ENCODE measurements at regions not wholly inside any gene's neighbourhood (a gene's known extent, or its start where the extent isn't known, plus 50 kb on each side); places are given as distances from the start of the nearest gene placed in this dataset.

DNA sequence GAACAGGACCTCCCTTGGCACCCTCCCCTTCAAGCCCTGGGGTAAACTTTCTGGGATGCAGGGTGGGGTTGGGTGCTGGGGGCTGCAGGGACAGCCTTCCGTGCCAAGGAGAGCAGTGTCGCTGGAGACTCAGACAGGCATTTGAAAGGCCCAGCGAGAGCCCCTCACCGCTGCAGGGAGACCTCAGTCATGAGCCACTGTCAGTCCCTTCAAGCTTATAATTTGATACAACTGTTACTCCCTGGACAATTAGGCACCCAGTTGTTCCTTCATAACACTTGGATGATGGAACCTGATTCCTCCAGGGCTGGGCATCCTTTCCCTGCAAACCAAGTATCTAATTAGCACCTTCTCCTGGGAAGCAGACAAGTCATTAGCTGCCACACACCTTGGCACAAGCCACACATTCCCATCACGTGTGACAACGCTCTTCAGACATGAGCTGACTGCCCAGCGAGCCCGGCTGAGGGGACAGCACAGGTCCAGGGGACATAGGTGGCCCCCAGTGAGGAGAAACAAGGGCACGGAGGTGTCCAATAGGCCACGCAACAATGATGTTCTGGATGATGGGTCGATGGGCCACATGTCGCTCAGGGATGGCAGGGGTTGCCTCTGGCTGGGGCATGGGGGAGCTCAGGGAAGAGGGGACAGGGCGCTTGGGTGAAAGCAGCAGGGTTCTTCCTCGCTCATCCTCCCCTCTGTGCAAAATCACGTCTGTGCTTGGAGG is 59.6 kb downstream of the KCNF1 start:
- POLR2A ChIA-PET (ENCODE audit: low non-redundant PET), result no interaction called here
- CTCF ChIA-PET, result no interaction called here
- no peak for DNase-seq (ENCODE audit: low spot score)
- no peak overlapping the region for H3K27ac ChIP-seq
- TF ChIP-seq, protein P1, sequence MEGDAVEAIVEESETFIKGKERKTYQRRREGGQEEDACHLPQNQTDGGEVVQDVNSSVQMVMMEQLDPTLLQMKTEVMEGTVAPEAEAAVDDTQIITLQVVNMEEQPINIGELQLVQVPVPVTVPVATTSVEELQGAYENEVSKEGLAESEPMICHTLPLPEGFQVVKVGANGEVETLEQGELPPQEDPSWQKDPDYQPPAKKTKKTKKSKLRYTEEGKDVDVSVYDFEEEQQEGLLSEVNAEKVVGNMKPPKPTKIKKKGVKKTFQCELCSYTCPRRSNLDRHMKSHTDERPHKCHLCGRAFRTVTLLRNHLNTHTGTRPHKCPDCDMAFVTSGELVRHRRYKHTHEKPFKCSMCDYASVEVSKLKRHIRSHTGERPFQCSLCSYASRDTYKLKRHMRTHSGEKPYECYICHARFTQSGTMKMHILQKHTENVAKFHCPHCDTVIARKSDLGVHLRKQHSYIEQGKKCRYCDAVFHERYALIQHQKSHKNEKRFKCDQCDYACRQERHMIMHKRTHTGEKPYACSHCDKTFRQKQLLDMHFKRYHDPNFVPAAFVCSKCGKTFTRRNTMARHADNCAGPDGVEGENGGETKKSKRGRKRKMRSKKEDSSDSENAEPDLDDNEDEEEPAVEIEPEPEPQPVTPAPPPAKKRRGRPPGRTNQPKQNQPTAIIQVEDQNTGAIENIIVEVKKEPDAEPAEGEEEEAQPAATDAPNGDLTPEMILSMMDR (conservative IDR thresholded peaks at IDR 0.05; ENCODE audit: low read depth), result no peak

DNA sequence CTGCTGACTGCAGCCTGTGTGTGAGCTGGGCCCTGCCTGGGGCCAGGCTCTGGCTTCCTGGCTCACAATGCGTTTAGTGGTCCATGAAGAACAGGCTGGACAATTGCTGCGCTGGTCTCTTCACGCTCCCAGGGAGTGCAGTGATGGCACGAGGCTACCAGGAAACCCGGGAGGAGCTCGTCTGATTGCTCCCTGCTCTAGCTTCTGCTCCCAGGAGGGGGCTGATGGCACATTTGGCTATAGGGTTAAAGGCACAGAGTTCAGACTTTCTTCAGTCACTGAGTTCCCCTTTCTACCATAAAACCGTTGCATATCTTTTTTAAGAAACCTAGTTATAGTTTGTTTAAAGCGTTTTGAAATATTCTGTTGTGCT is 60.1 kb downstream of the KCNF1 start:
- no peak for DNase-seq (ENCODE audit: low spot score)
- ChIA-PET POLR2A (ENCODE audit: low non-redundant PET) (no interaction called here), CTCF (interaction anchor here (0.6 kb wide), 2 partner anchors 20 to 136 kb away, joined by 3 to 5 read pairs; no protein-coding TSS in a partner anchor)

DNA sequence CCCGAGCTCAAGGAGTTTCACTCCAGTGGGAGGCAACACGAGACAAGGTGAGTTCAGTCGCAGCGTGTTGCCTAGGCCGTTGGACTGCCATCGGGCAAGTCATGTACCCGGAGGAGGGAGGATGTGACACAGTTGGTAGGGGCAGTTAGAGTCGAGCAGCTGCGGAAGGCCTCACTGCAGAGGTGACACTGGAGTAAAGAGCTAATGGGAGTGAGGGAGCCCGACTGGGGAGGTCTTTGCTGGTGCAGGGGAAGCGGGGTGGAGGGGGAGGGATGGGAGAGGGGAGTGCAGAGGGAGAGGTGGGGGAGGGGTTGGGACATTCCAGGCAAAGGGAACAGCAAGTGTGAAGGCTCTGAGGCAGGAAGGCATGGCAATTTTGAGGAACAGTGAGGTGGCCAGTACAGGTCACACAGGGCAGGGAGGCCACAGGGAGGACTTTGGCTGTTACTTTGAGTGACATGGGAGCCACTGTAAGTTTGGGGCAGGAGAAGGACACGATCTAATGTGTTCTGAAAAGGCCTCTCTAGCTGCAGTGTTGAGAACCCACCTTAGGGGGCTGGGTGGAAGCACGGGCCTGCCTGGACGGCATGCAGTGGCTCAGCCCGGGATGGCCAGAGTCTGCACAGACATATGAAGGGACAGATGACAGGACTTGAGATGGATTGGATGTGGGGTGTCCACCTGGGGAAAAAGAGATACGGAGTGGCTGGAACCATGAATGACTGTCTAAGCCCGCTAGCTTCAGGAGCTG is 61.1 kb downstream of the KCNF1 start:
- CTCF ChIA-PET, result interaction anchor here (0.6 kb wide), 2 partner anchors 19 to 137 kb away, joined by 3 to 5 read pairs; no protein-coding TSS in a partner anchor
- POLR2A ChIA-PET (ENCODE audit: low non-redundant PET), result no interaction called here
- no peak for DNase-seq (ENCODE audit: low spot score)
- TF ChIP-seq, protein P1 (conservative IDR thresholded peaks at IDR 0.05; ENCODE audit: low read depth), result no peak
- no peak overlapping the region for H3K27ac ChIP-seq

More for the DNA sequence above, 60.1 kb downstream of the KCNF1 start:
- no peak overlapping the region for H3K27ac ChIP-seq
- TF ChIP-seq, protein P1 (conservative IDR thresholded peaks at IDR 0.05; ENCODE audit: low read depth), result no peak

DNA sequence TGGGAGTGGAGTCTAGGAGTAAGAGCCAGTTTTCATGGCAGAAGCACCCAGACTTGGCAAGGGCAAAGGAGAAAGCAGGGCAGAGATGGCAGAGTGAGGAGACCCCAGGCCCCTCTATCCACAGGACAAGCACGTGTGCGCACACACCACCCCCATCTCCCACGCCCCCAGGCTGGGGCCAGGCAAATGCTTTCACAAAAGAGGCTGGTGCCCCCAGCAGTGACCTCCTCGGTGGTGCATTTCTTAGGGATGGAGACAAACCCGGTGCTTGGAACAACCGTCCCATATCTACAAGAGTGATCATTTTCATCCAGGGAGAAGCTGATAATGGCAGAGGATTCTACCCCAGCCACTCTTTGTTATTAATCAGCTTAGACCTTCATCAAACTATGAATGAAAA is 62.0 kb downstream of the KCNF1 start:
- TF ChIP-seq, protein P1 (conservative IDR thresholded peaks at IDR 0.05; ENCODE audit: low read depth), result no peak
- ChIA-PET POLR2A (ENCODE audit: low non-redundant PET) (no interaction called here), CTCF (no interaction called here)
- DNase-seq (ENCODE audit: low spot score), result no peak
- H3K27ac ChIP-seq, result no peak overlapping the region

DNA sequence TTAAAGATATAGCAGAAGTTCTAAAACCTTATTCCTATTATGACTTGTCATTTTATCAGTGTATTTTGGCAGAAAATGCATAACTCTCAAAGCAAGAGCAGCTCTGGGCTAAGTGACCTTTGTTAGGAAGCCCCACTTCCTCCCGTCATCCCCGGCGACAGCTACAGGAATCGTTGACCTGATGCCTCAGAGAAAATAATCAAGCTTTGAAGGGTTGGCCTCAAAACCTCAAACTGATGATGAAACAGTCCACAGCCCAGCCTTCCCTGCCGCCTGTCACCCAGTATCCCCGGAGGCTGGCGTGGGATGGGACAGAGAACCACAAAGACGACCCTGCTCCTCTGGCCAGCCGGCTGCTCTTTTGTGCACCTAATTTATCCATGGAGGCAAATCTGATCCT is 65.3 kb downstream of the KCNF1 start:
- DNase-seq (ENCODE audit: low spot score), result no peak
- ChIA-PET POLR2A (ENCODE audit: low non-redundant PET) (no interaction called here), CTCF (no interaction called here)
- TF ChIP-seq, protein P1 (conservative IDR thresholded peaks at IDR 0.05; ENCODE audit: low read depth), result no peak
- H3K27ac ChIP-seq, result no peak overlapping the region

DNA sequence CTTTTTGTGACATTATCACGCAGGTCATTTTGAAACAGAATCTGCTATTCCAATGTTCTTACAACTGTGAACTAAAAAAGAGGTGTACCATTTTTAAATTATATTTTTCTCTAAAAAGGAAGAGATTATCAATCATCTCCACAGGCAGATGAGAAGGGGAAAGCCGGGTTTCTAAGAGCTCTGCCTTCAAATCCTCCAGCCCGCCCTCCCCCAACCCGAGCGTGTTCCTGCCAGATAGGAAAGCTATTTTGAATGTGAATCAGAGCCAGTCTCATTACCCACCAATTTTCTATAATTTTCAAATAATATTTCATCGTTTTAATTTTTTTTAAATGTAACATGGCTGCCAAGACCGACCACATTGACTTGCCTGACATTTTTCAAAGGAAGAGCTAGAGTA is 65.9 kb downstream of the KCNF1 start:
- no peak for DNase-seq (ENCODE audit: low spot score)
- TF ChIP-seq, protein P1 (conservative IDR thresholded peaks at IDR 0.05; ENCODE audit: low read depth), result no peak
- CTCF ChIA-PET, result interaction anchor here (0.7 kb wide), 1 partner anchor 62 kb away, joined by 3 read pairs; no protein-coding TSS in a partner anchor
- H3K27ac ChIP-seq, result no peak overlapping the region
- POLR2A ChIA-PET (ENCODE audit: low non-redundant PET), result no interaction called here
